Loucy (cell line): ENCODE measurements at regions not wholly inside any gene's neighbourhood (a gene's known extent, or its start where the extent isn't known, plus 50 kb on each side); places are given as distances from the start of the nearest gene placed in this dataset.

Source experiments
- EZH2phosphoT487 ChIP-seq: fragments of 200-600 bp; IDR thresholded peaks from 2 replicates; pipeline ENCODE4 v1.6.1; 2018; ENCODE audit warnings: antibody characterized with exemption, mild to moderate bottlenecking, moderate library complexity, borderline replicate concordance
- TF ChIP-seq, protein P1 (sequence below): fragments of 200-600 bp; sonication (generic); conservative IDR thresholded peaks from 2 replicates; pipeline ENCODE4 v1.5.1; 2014; ENCODE audit warnings: mild to moderate bottlenecking, antibody characterized with exemption, low read length

GRCh38 chr12:82130762-82131161 lies 227.4 kb downstream of the CCDC59 start:
- TF ChIP-seq, protein P1, sequence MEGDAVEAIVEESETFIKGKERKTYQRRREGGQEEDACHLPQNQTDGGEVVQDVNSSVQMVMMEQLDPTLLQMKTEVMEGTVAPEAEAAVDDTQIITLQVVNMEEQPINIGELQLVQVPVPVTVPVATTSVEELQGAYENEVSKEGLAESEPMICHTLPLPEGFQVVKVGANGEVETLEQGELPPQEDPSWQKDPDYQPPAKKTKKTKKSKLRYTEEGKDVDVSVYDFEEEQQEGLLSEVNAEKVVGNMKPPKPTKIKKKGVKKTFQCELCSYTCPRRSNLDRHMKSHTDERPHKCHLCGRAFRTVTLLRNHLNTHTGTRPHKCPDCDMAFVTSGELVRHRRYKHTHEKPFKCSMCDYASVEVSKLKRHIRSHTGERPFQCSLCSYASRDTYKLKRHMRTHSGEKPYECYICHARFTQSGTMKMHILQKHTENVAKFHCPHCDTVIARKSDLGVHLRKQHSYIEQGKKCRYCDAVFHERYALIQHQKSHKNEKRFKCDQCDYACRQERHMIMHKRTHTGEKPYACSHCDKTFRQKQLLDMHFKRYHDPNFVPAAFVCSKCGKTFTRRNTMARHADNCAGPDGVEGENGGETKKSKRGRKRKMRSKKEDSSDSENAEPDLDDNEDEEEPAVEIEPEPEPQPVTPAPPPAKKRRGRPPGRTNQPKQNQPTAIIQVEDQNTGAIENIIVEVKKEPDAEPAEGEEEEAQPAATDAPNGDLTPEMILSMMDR, result no peak
- TF ChIP-seq EZH2phosphoT487, result no peak
